Chondrocyte (in vitro differentiated cells): ENCODE measurements at regions not wholly inside any gene's neighbourhood (a gene's known extent, or its start where the extent isn't known, plus 50 kb on each side); places are given as distances from the start of the nearest gene placed in this dataset.

ENCODE experiments used
- DNase-seq: peaks from one replicate; pipeline ENCODE4 v3.0.0; 2021; ENCODE audit warnings: mixed read lengths, low spot score
- H3K27ac Mint-ChIP-seq: one replicate; pipeline ENCODE4 v1.8.0; 2021; ENCODE audit warnings: mild to moderate bottlenecking, moderate library complexity, mixed read lengths; ENCODE audit not compliant: unreplicated experiment
- H3K27me3 Mint-ChIP-seq: 2 replicates; pipeline ENCODE4 v1.8.0; 2021; ENCODE audit warnings: low read depth, mixed read lengths
- H3K36me3 Mint-ChIP-seq: 2 replicates; pipeline ENCODE4 v1.8.0; 2021; ENCODE audit warnings: low read depth, mixed read lengths
- H3K4me1 Mint-ChIP-seq: 2 replicates; pipeline ENCODE4 v1.8.0; 2021; ENCODE audit warnings: low read depth, mild to moderate bottlenecking, mixed read lengths
- H3K4me3 Mint-ChIP-seq: one replicate; pipeline ENCODE4 v1.8.0; 2021; ENCODE audit warnings: mild to moderate bottlenecking, moderate library complexity, mixed read lengths; ENCODE audit not compliant: unreplicated experiment
- H3K9me3 Mint-ChIP-seq: 2 replicates; pipeline ENCODE4 v1.8.0; 2021; ENCODE audit warnings: low read depth, mixed read lengths
- TF ChIP-seq, protein P1 (sequence below): fragments of 200-600 bp; sonication (generic); IDR thresholded peaks from 2 replicates; pipeline ENCODE4 v1.5.0; 2021; ENCODE audit warnings: antibody characterized with exemption, mild to moderate bottlenecking, moderate library complexity

DNA sequence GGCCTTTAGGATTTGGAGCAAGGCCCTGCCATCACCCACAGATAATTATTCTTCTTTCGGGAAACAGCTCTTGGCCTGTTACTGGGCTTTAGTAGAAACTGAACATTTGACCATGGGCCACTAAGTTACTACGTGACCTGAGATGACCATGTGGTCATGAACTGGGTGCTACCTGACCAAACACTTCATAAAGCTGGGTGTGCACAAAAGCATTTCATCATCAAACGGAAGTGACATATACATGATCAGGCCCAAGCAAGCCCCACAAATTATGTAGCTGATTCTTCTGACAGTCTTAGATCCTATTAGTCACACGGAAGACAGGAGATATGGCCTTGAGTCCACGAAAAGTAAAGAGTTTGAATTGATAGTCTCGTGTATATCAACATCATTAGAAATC is 130.9 kb upstream of the FBN2 start:
- H3K27me3 Mint-ChIP-seq = no peaks in the 10 kb centered on the region
- H3K9me3 Mint-ChIP-seq = no peaks in the 10 kb centered on the region
- no peak for DNase-seq
- no peaks in the 10 kb centered on the region for H3K36me3 Mint-ChIP-seq
- TF ChIP-seq, protein P1, sequence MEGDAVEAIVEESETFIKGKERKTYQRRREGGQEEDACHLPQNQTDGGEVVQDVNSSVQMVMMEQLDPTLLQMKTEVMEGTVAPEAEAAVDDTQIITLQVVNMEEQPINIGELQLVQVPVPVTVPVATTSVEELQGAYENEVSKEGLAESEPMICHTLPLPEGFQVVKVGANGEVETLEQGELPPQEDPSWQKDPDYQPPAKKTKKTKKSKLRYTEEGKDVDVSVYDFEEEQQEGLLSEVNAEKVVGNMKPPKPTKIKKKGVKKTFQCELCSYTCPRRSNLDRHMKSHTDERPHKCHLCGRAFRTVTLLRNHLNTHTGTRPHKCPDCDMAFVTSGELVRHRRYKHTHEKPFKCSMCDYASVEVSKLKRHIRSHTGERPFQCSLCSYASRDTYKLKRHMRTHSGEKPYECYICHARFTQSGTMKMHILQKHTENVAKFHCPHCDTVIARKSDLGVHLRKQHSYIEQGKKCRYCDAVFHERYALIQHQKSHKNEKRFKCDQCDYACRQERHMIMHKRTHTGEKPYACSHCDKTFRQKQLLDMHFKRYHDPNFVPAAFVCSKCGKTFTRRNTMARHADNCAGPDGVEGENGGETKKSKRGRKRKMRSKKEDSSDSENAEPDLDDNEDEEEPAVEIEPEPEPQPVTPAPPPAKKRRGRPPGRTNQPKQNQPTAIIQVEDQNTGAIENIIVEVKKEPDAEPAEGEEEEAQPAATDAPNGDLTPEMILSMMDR = no peak
- peaks cover 17% of the 10 kb centered on the region for H3K4me1 Mint-ChIP-seq
- no peak overlapping the region for H3K4me3 Mint-ChIP-seq
- no peak overlapping the region for H3K27ac Mint-ChIP-seq

DNA sequence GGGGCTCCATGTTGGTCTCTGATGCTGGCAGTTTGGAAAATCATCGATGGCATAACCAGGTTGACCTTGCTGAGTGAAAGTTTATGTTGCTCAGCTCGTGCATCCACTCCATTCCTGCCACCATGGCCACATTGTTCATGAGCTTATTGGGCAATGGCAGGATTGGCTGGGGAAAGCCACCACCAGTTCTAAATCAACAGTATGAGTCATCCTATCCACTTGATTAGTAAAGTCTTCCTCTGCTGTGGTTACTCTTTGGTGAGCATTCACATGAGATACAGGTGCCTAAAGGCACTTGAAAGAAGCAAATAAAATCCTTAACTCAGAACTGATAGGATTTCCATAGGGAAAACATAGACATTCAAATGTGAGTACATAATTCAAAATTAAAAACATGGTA is 131.8 kb upstream of the FBN2 start:
- H3K9me3 Mint-ChIP-seq = no peaks in the 10 kb centered on the region
- no peaks in the 10 kb centered on the region for H3K36me3 Mint-ChIP-seq
- H3K4me3 Mint-ChIP-seq = no peak overlapping the region
- DNase-seq = no peak
- no peak overlapping the region for H3K27ac Mint-ChIP-seq
- no peaks in the 10 kb centered on the region for H3K27me3 Mint-ChIP-seq
- H3K4me1 Mint-ChIP-seq = peaks cover 20% of the 10 kb centered on the region
- TF ChIP-seq, protein P1 = no peak

DNA sequence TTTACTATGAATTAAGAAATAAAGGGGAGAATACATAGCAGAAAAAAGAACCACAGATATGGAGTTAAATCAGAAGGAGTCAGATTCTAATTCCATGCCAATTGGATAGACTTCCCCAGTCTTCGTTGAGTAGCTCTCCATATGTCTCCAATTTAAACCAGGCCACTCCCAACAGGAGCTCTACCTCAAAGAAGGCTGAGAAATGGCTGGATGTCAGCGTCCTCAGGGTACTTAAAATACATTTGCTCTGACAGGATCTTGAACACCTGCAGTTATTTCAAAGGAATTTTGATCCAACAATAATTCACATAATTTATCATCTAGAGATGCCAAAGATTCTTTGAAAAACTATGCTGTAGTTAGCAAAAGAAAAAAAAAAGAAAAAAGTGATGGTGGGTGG is 133.9 kb upstream of the FBN2 start:
- DNase-seq = no peak
- H3K27ac Mint-ChIP-seq = no peak overlapping the region

DNA sequence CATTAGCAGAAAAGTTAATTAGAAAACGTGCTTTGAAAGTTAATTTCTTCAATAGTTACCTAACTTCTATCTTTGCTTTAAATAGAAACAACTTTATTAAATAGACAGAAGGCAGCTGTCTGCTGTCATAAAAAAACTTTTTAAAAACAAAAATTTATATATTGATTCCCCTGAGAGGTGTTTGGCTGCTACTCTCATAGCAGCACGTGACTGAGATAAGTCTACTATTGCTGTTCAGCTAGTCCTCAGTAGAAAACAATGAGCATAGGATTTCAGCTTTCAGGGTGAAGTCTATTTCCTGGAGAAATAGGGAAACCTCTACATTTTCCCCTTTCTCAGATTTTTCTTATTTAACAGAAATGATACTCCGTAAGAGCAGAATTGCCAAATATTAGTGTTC is 135.0 kb upstream of the FBN2 start:
- Mint-ChIP-seq H3K27ac (no peak overlapping the region), H3K4me3 (no peak overlapping the region), H3K9me3 (no peaks in the 10 kb centered on the region), H3K4me1 (peaks cover 20% of the 10 kb centered on the region), H3K36me3 (no peaks in the 10 kb centered on the region), H3K27me3 (no peaks in the 10 kb centered on the region)
- DNase-seq = no peak
- TF ChIP-seq, protein P1 = no peak

More for the DNA sequence above, 133.9 kb upstream of the FBN2 start:
- no peaks in the 10 kb centered on the region for H3K27me3 Mint-ChIP-seq
- H3K4me3 Mint-ChIP-seq = no peak overlapping the region
- TF ChIP-seq, protein P1 = no peak
- H3K4me1 Mint-ChIP-seq = peaks cover 20% of the 10 kb centered on the region
- H3K9me3 Mint-ChIP-seq = no peaks in the 10 kb centered on the region
- H3K36me3 Mint-ChIP-seq = no peaks in the 10 kb centered on the region

DNA sequence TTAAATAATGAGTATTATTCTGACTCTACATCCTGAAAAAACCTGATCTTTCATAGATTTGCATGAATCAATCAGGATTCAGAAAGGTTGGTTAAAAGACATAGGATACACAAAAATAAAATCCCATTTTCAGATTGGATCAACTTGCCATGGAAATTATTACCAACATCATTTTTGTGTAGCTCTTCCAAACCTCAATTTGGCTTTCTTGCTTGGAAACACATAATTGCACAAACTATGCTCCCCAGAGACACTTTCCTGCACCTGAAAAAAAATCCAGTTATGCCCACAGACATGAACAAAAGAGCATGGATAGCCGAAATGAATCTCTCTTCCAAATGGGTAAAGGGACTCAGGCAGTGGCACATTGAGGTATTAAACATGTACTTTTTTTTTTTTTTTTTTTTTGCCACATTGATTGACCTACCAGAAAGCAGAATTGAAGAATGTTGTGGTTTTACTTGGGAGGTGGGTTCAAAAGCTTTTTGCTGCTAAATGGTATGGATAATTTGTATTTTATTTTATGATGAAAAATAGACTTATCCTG is 135.4 kb upstream of the FBN2 start:
- TF ChIP-seq, protein P1 = no peak
- Mint-ChIP-seq H3K9me3 (no peaks in the 10 kb centered on the region), H3K27ac (no peak overlapping the region), H3K4me3 (no peak overlapping the region), H3K27me3 (no peaks in the 10 kb centered on the region), H3K4me1 (peaks cover 20% of the 10 kb centered on the region), H3K36me3 (no peaks in the 10 kb centered on the region)
- no peak for DNase-seq
